A673 (cell line): ENCODE measurements at regions not wholly inside any gene's neighbourhood (a gene's known extent, or its start where the extent isn't known, plus 50 kb on each side); places are given as distances from the start of the nearest gene placed in this dataset.
A peak's percentile ranks its signal among the peaks of the same experiment; 100 is the strongest.

Source experiments
- BruUV-seq: library from RNA; stranded (reverse); fragments of 400-500 nt; replicated peaks from 2 replicates; lab custom pipeline; 2021; lab: Mats Ljungman, UMichigan
- CTCF ChIA-PET: fragments of 300-600 bp; sonication (Branson Sonifier 250); formaldehyde crosslinking; loops from one replicate; lab custom pipeline; 2022; ENCODE audit warnings: antibody characterized with exemption; lab: Charles Lee
- POLR2A ChIA-PET: fragments of 300-600 bp; sonication (Branson Sonifier 250); formaldehyde crosslinking; loops from one replicate; lab custom pipeline; 2022; ENCODE audit warnings: antibody characterized with exemption; ENCODE audit not compliant: low non-redundant PET; lab: Charles Lee
- DNase-seq: peaks from one replicate; pipeline ENCODE4 v3.0.0-alpha.2; 2015; ENCODE audit warnings: low spot score
- H3K27ac ChIP-seq: fragments of 200-600 bp; sonication (generic); 2 replicates; pipeline ENCODE4 v1.5.1; 2016; ENCODE audit warnings: mixed run types, low read depth, mild to moderate bottlenecking, mixed read lengths, antibody characterized with exemption, low read length; ENCODE audit not compliant: poor library complexity, severe bottlenecking
- H3K27me3 ChIP-seq: fragments of 200-600 bp; sonication (generic); replicated peaks from 2 replicates; pipeline ENCODE4 v1.6.1; 2017; ENCODE audit warnings: mixed run types, low read depth, mild to moderate bottlenecking, mixed read lengths, antibody characterized with exemption, low read length; ENCODE audit not compliant: insufficient read depth, poor library complexity
- H3K36me3 ChIP-seq: fragments of 200-600 bp; sonication (generic); 2 replicates; pipeline ENCODE4 v1.6.1; 2016; ENCODE audit warnings: mixed run types, mild to moderate bottlenecking, mixed read lengths, antibody characterized with exemption, low read length; ENCODE audit not compliant: insufficient read depth, poor library complexity, severe bottlenecking
- H3K4me1 ChIP-seq: fragments of 200-600 bp; sonication (generic); 2 replicates; pipeline ENCODE4 v1.6.1; 2017; ENCODE audit warnings: mixed run types, mild to moderate bottlenecking, mixed read lengths, antibody characterized with exemption, low read length; ENCODE audit not compliant: insufficient read depth, poor library complexity, severe bottlenecking
- H3K4me3 ChIP-seq: fragments of 200-600 bp; sonication (generic); 2 replicates; pipeline ENCODE4 v1.5.1; 2016; ENCODE audit warnings: low read depth, mixed run types, mild to moderate bottlenecking, mixed read lengths, low read length; ENCODE audit not compliant: poor library complexity, severe bottlenecking
- H3K9me3 ChIP-seq: fragments of 200-600 bp; sonication (generic); 2 replicates; pipeline ENCODE4 v1.6.1; 2016; ENCODE audit warnings: mixed run types, low read depth, mild to moderate bottlenecking, mixed read lengths, antibody characterized with exemption, low read length; ENCODE audit not compliant: poor library complexity, severe bottlenecking
- EZH2 ChIP-seq: fragments of 200-600 bp; sonication (generic); IDR thresholded peaks from 2 replicates; pipeline ENCODE4 v1.6.1; 2017; ENCODE audit warnings: borderline replicate concordance, low read depth, mild to moderate bottlenecking, mixed read lengths, antibody characterized with exemption, low read length; ENCODE audit not compliant: poor library complexity, severe bottlenecking
- intact Hi-C: fragments of 100-400 bp; cut with micrococcal nuclease; formaldehyde crosslinking; loops from one replicate; pipeline ENCODE4 v1.10.0; 2022; ENCODE audit not compliant: unreplicated experiment
- TF ChIP-seq, protein P1 (sequence below): fragments of 300-800, 200-600 bp; sonication (generic); conservative IDR thresholded peaks from 2 replicates; pipeline ENCODE4 v1.5.1; 2017; ENCODE audit warnings: low read depth, mild to moderate bottlenecking, antibody characterized with exemption, low read length, moderate library complexity, mixed read lengths

DNA sequence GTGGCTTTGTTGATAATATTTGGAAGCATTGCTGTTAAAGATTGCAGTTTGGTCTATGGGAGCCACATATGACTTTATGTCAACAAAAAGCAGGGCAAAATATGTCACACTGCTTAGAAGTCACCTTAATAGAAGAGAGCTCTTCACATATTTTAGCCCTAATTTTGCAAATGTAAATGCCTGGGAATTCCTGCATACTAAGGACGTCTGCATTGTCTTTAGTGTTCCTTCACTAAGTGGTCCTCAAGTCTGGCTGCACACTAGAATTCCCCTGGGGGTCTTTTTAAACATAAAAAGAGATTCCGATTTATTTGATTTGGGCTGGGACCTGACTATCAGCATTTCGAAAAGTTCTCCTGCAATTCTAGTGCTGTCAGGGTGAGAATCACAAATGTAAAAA lies 495.1 kb upstream of the FAM241A start:
- no peak for DNase-seq
- H3K4me1 ChIP-seq, result peaks cover 28% of the 10 kb centered on the region
- intact Hi-C loops, result no loop called here
- ChIA-PET CTCF (no interaction called here), POLR2A (no interaction called here)
- no peaks in the 10 kb centered on the region for H3K27me3 ChIP-seq
- no peaks in the 10 kb centered on the region for H3K36me3 ChIP-seq
- no peak overlapping the region for H3K4me3 ChIP-seq
- no TSS peak for BruUV-seq
- no peaks in the 10 kb centered on the region for H3K9me3 ChIP-seq
- no peak for TF ChIP-seq EZH2
- TF ChIP-seq, protein P1, sequence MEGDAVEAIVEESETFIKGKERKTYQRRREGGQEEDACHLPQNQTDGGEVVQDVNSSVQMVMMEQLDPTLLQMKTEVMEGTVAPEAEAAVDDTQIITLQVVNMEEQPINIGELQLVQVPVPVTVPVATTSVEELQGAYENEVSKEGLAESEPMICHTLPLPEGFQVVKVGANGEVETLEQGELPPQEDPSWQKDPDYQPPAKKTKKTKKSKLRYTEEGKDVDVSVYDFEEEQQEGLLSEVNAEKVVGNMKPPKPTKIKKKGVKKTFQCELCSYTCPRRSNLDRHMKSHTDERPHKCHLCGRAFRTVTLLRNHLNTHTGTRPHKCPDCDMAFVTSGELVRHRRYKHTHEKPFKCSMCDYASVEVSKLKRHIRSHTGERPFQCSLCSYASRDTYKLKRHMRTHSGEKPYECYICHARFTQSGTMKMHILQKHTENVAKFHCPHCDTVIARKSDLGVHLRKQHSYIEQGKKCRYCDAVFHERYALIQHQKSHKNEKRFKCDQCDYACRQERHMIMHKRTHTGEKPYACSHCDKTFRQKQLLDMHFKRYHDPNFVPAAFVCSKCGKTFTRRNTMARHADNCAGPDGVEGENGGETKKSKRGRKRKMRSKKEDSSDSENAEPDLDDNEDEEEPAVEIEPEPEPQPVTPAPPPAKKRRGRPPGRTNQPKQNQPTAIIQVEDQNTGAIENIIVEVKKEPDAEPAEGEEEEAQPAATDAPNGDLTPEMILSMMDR, result no peak
- H3K27ac ChIP-seq, result no peak overlapping the region

DNA sequence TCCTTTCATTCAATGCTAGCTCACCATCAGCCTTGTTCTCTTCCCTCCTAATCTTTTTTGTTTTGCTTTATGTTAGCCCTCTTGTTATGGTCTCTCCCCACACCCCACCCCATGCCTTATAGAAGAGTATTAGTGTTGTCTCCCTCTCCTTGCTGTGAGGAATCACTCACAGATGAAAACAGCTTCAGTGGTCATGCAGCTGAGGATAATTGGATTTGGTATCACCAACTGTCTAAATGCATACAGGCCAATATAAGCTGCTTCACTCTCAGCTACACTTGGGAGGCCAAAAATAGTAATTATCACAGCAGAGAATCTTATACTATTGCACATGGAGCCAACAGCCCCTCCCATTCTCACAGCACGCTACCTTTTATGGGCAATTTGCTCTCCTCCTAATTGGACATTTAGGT lies 494.6 kb upstream of the FAM241A start:
- Histone ChIP-seq H3K4me1 (peaks cover 28% of the 10 kb centered on the region), H3K36me3 (no peaks in the 10 kb centered on the region), H3K27ac (peak overlapping the region; percentile 55), H3K9me3 (no peaks in the 10 kb centered on the region), H3K27me3 (no peaks in the 10 kb centered on the region), H3K4me3 (no peak overlapping the region)
- ChIA-PET CTCF (no interaction called here), POLR2A (no interaction called here)
- BruUV-seq, result no TSS peak
- peak; percentile 86 for DNase-seq
- TF ChIP-seq, protein P1, result no peak
- TF ChIP-seq EZH2, result no peak
- intact Hi-C loops, result no loop called here

DNA sequence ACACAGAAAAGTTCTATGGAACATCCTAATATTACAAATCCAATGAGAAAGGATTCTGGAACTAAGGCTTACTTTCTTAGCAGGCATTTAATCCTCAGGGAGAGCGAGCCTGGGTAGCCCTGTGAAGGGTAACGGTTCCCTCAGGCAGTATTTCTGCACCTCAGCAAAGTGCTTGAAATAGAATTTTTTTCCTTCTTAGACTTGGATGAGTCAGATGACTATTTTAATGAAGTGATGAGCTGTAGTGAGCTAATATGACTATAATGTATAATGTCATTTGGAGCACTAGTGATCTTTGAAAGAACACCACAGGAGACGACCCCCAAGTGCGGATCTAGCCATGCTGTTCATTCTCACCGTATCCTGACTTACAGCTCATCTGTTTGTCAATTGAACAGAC lies 493.0 kb upstream of the FAM241A start:
- BruUV-seq, result no TSS peak
- peak; percentile 49 for DNase-seq
- no peak overlapping the region for H3K27ac ChIP-seq
- H3K4me3 ChIP-seq, result no peak overlapping the region
- CTCF ChIA-PET, result no interaction called here
- intact Hi-C loops, result no loop called here
- POLR2A ChIA-PET, result no interaction called here
- H3K9me3 ChIP-seq, result no peaks in the 10 kb centered on the region
- H3K27me3 ChIP-seq, result no peaks in the 10 kb centered on the region
- H3K4me1 ChIP-seq, result peaks cover 28% of the 10 kb centered on the region
- TF ChIP-seq, protein P1, result no peak
- TF ChIP-seq EZH2, result no peak
- H3K36me3 ChIP-seq, result no peaks in the 10 kb centered on the region
